AG09319 (cell line): ENCODE measurements at regions not wholly inside any gene's neighbourhood (a gene's known extent, or its start where the extent isn't known, plus 50 kb on each side); places are given as distances from the start of the nearest gene placed in this dataset.
"Not testable (repeated sequence)": the region's sequence is repeated elsewhere in the genome, so short reads cannot be mapped to it uniquely, and the experiment has no call there.

Experiments used
- DNase-seq: peaks from one replicate; pipeline ENCODE4 v3.0.0-alpha.2; 2010; ENCODE audit warnings: low read depth; ENCODE audit errors: extremely low read depth
- CTCF ChIP-seq: IDR thresholded peaks from 2 replicates; pipeline ENCODE4 v1.5.1; 2011; ENCODE audit warnings: low read depth, mild to moderate bottlenecking, inconsistent platforms, low read length, moderate library complexity

- TF ChIP-seq CTCF = no peak
- DNase-seq = no peak
Observed at GRCh38 chr18:70390371-70391090, 101.7 kb downstream of the SOCS6 start.

GRCh38 chr18:70389036-70389435 lies 100.2 kb downstream of the SOCS6 start:
- DNase-seq = not testable (repeated sequence)

- TF ChIP-seq CTCF = no peak
- no peak for DNase-seq
Observed at GRCh38 chr18:70387027-70387426, 98.2 kb downstream of the SOCS6 start.

- TF ChIP-seq CTCF = no peak
- no peak for DNase-seq
Observed at GRCh38 chr18:70386582-70386981, 97.7 kb downstream of the SOCS6 start.

DNA sequence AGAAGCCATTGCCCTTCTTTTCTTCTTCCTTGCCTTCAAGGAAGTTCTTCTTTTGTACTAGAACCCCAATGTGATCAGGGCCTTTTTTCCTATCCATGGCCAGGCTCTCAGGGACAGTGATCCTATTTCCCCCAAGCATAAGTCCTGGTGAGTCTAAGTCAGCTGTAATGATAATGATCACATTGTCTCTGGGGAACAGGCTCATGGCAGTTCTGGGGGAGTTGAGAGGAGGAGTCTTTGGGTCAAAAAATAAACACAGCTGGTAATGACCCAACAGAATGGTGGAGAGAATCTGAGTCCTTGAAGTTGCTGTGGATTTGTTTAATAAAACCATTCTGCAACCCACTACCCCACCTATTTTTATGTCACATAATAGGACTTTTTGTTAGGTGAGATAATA lies 96.6 kb downstream of the SOCS6 start:
- DNase-seq = no peak
- no peak for TF ChIP-seq CTCF

GRCh38 chr18:70384181-70384790 lies 95.4 kb downstream of the SOCS6 start:
- DNase-seq = peak; percentile 19
- no peak for TF ChIP-seq CTCF

DNA sequence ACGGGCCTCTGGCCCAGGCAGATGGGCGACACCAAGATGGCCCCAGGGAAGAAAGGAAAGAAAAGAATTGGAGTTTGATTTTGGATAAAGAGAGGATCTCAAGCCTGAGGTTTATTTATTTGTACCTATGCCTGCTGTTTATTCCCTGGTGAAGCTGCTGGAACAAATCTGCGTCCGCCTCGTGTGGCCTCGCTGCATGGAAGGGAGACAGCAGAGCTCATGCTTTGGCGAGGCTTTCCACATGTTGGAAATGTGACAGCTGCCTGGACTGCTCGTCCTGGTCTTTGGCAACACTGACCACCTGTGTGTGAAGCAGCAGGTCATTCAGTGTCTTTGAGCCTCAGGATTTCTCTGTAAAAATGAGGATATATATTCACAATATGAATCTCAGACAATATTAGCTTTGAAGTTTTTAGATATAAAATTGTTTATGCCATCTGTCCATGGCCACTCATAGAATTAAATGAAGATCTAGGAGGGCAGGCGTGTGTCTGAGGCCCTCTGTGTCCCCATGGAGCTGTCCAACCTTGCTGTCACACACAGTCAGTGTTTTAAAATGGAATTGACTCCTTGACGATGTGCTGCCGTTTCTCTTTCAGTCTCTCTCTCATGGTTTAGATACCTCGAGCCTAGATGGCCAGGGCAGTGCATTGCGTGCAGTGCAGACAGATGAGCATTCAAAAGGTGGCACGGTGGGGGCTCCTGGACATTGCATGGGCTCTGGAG lies 94.3 kb downstream of the SOCS6 start:
- no peak for DNase-seq
- no peak for TF ChIP-seq CTCF
